GM21528 (cell line): ENCODE measurements at regions not wholly inside any gene's neighbourhood (a gene's known extent, or its start where the extent isn't known, plus 50 kb on each side); places are given as distances from the start of the nearest gene placed in this dataset.
"Not testable (repeated sequence)": the region's sequence is repeated elsewhere in the genome, so short reads cannot be mapped to it uniquely, and the experiment has no call there.

Source experiments
- ATAC-seq: cut with Tn5 transposase; IDR thresholded peaks from one replicate; pipeline ENCODE4 v1.9.1; 2021; ENCODE audit warnings: mild to moderate bottlenecking, moderate library complexity; ENCODE audit not compliant: unreplicated experiment, low FRiP score

GRCh38 chr7:24392774-24393173 lies 108.8 kb downstream of the NPY start:
- ATAC-seq, result no peak

GRCh38 chr7:24395512-24395911 lies 111.5 kb downstream of the NPY start:
- ATAC-seq, result no peak

- ATAC-seq, result not testable (repeated sequence)
These were observed 112.4 kb downstream of the NPY start for GRCh38 chr7:24396387-24396786.

GRCh38 chr7:24401628-24402593 lies 117.9 kb downstream of the NPY start:
- ATAC-seq, result peak; percentile 66

- no peak for ATAC-seq
These were observed 118.7 kb downstream of the NPY start for GRCh38 chr7:24402655-24403054.

GRCh38 chr7:24403557-24403956 lies 119.6 kb downstream of the NPY start:
- ATAC-seq, result no peak

GRCh38 chr7:24404315-24404714 lies 120.3 kb downstream of the NPY start:
- ATAC-seq, result no peak

- no peak for ATAC-seq
These were observed 121.0 kb downstream of the NPY start for GRCh38 chr7:24405002-24405401.

GRCh38 chr7:24406053-24406788 lies 122.2 kb downstream of the NPY start:
- peak; percentile 77 for ATAC-seq

GRCh38 chr7:24406789-24407299 lies 122.9 kb downstream of the NPY start:
- ATAC-seq, result no peak

- ATAC-seq, result no peak
These were observed 124.0 kb downstream of the NPY start for GRCh38 chr7:24407965-24408364.

- no peak for ATAC-seq
These were observed 124.9 kb downstream of the NPY start for GRCh38 chr7:24408798-24409430.

GRCh38 chr7:24409431-24410024 lies 125.5 kb downstream of the NPY start:
- ATAC-seq, result no peak

- ATAC-seq, result no peak
These were observed 127.2 kb downstream of the NPY start for GRCh38 chr7:24411226-24411625.

- no peak for ATAC-seq
These were observed 133.6 kb downstream of the NPY start for GRCh38 chr7:24417526-24418120.

GRCh38 chr7:24419077-24419476 lies 135.1 kb downstream of the NPY start:
- no peak for ATAC-seq

- ATAC-seq, result no peak
These were observed 135.5 kb downstream of the NPY start for GRCh38 chr7:24419511-24419910.

GRCh38 chr7:24422441-24423010 lies 138.5 kb downstream of the NPY start:
- ATAC-seq, result no peak

- no peak for ATAC-seq
These were observed 141.7 kb downstream of the NPY start for GRCh38 chr7:24425664-24426063.

GRCh38 chr7:24427048-24427447 lies 143.1 kb downstream of the NPY start:
- ATAC-seq, result no peak
